ENCODE measurements at regions not wholly inside any gene's neighbourhood (a gene's known extent, or its start where the extent isn't known, plus 50 kb on each side); places are given as distances from the start of the nearest gene placed in this dataset.

GRCh38 chr10:131697476-131698128 is 203.2 kb upstream of the PPP2R2D start:
- DNase-seq (ENCODE audit: low read depth, low spot score), result no peak
- POLR2A ChIA-PET, result no interaction called here
- no peak overlapping the region for H3K4me3 ChIP-seq (ENCODE audit: low read depth, low read length)
- CTCF ChIA-PET, result no interaction called here
- no peak for TF ChIP-seq CTCF (IDR thresholded peaks at IDR 0.05; ENCODE audit: insufficient read depth, low read length, missing control alignments)

- DNase-seq (ENCODE audit: low read depth, low spot score), result no peak
- no peak overlapping the region for H3K4me3 ChIP-seq (ENCODE audit: low read depth, low read length)
- ChIA-PET POLR2A (no interaction called here), CTCF (no interaction called here)
- TF ChIP-seq CTCF (IDR thresholded peaks at IDR 0.05; ENCODE audit: insufficient read depth, low read length, missing control alignments), result no peak
These were observed 202.6 kb upstream of the PPP2R2D start for GRCh38 chr10:131698232-131698631.

GRCh38 chr10:131698986-131699385 is 201.8 kb upstream of the PPP2R2D start:
- CTCF ChIA-PET, result no interaction called here
- H3K4me3 ChIP-seq (ENCODE audit: low read depth, low read length), result no peak overlapping the region
- DNase-seq (ENCODE audit: low read depth, low spot score), result no peak
- no peak for TF ChIP-seq CTCF (IDR thresholded peaks at IDR 0.05; ENCODE audit: insufficient read depth, low read length, missing control alignments)
- POLR2A ChIA-PET, result no interaction called here

- POLR2A ChIA-PET, result no interaction called here
- no peak for DNase-seq (ENCODE audit: low read depth, low spot score)
- H3K4me3 ChIP-seq (ENCODE audit: low read depth, low read length), result no peak overlapping the region
- TF ChIP-seq CTCF (IDR thresholded peaks at IDR 0.05; ENCODE audit: insufficient read depth, low read length, missing control alignments), result no peak
- CTCF ChIA-PET, result no interaction called here
These were observed 200.8 kb upstream of the PPP2R2D start for GRCh38 chr10:131700032-131700431.

- DNase-seq (ENCODE audit: low read depth, low spot score), result no peak
- ChIA-PET POLR2A (no interaction called here), CTCF (no interaction called here)
- no peak for TF ChIP-seq CTCF (IDR thresholded peaks at IDR 0.05; ENCODE audit: insufficient read depth, low read length, missing control alignments)
- no peak overlapping the region for H3K4me3 ChIP-seq (ENCODE audit: low read depth, low read length)
These were observed 200.3 kb upstream of the PPP2R2D start for GRCh38 chr10:131700506-131700905.

- no peak overlapping the region for H3K4me3 ChIP-seq (ENCODE audit: low read depth, low read length)
- ChIA-PET CTCF (no interaction called here), POLR2A (no interaction called here)
- TF ChIP-seq CTCF (IDR thresholded peaks at IDR 0.05; ENCODE audit: insufficient read depth, low read length, missing control alignments), result no peak
- no peak for DNase-seq (ENCODE audit: low read depth, low spot score)
These were observed 199.5 kb upstream of the PPP2R2D start for GRCh38 chr10:131701131-131701947.
